K562 (cell line): ENCODE measurements at regions not wholly inside any gene's neighbourhood (a gene's known extent, or its start where the extent isn't known, plus 50 kb on each side); places are given as distances from the start of the nearest gene placed in this dataset.
A peak's percentile ranks its signal among the peaks of the same experiment; 100 is the strongest.

ENCODE experiments used
- JUND ChIP-seq, 2 experiments: IDR thresholded peaks; 2 replicates in 1 of 2; 3 replicates in 1 of 2; pipeline ENCODE4 v1.6.1; 2011; ENCODE audit warnings: borderline replicate concordance in 2 of 2, low read depth in 2 of 2, low read length in 2 of 2, improper control_type of control experiment in 1 of 2, missing biosample characterization in 1 of 2, missing genetic modification characterization in 1 of 2, missing genetic modification reagents in 1 of 2
- MAFK ChIP-seq: IDR thresholded peaks from 2 replicates; pipeline ENCODE4 v1.6.1; 2011; ENCODE audit warnings: low read length, improper control_type of control experiment
- NFE2 ChIP-seq: IDR thresholded peaks from 2 replicates; pipeline ENCODE4 v1.6.1; 2014; ENCODE audit warnings: antibody characterized with exemption, low read depth
- SMAD4 ChIP-seq: fragments of 250-450 bp; sonication (Bioruptor Pico); conservative IDR thresholded peaks from 2 replicates; pipeline ENCODE4 v1.8.0; 2021; ENCODE audit warnings: inconsistent platforms, mild to moderate bottlenecking, moderate library complexity
- SMARCA5 ChIP-seq: fragments of 450-650 bp; IDR thresholded peaks from 2 replicates; pipeline ENCODE4 v1.6.1; 2016
- THRAP3 ChIP-seq: fragments of 450-650 bp; IDR thresholded peaks from 2 replicates; pipeline ENCODE4 v1.6.1; 2016; ENCODE audit warnings: mild to moderate bottlenecking, inconsistent platforms, borderline replicate concordance
- WHSC1 ChIP-seq: IDR thresholded peaks from one replicate; pipeline ENCODE4 v1.6.1; 2012; ENCODE audit warnings: low read length, control low read depth, inconsistent platforms
- ZC3H11A ChIP-seq: IDR thresholded peaks from 2 replicates; pipeline ENCODE4 v1.6.1; 2012; ENCODE audit warnings: low read depth, low read length, improper control_type of control experiment
- ZNF253 ChIP-seq: fragments of 250-450 bp; sonication (Bioruptor Pico); conservative IDR thresholded peaks from 2 replicates; pipeline ENCODE4 v1.6.1; 2021; ENCODE audit warnings: mild to moderate bottlenecking
- ZNF316 ChIP-seq: fragments of 450-650 bp; IDR thresholded peaks from 2 replicates; pipeline ENCODE4 v1.6.1; 2016
- ZNF77 ChIP-seq: fragments of 250-450 bp; sonication (Bioruptor Pico); IDR thresholded peaks from 2 replicates; pipeline ENCODE4 v1.5.0; 2020
- TF ChIP-seq, protein P1 (sequence below): fragments of 450-650 bp; IDR thresholded peaks from 2 replicates; pipeline ENCODE4 v1.6.1; 2018; ENCODE audit warnings: mild to moderate bottlenecking, low read depth; ENCODE audit not compliant: partially characterized antibody
- TF ChIP-seq, protein P2 (sequence below): fragments of 250-450 bp; sonication (Bioruptor Pico); IDR thresholded peaks from 2 replicates; pipeline ENCODE4 v1.8.0; 2022; ENCODE audit warnings: moderate library complexity, mild to moderate bottlenecking, inconsistent platforms
- TF ChIP-seq, protein P3 (sequence below): fragments of 450-650 bp; IDR thresholded peaks from 2 replicates; pipeline ENCODE4 v1.6.1; 2016; ENCODE audit warnings: mild to moderate bottlenecking, moderate library complexity
- TF ChIP-seq, protein P4 (sequence below): sonication (generic); IDR thresholded peaks from 2 replicates; pipeline ENCODE4 v1.6.1; 2016

DNA sequence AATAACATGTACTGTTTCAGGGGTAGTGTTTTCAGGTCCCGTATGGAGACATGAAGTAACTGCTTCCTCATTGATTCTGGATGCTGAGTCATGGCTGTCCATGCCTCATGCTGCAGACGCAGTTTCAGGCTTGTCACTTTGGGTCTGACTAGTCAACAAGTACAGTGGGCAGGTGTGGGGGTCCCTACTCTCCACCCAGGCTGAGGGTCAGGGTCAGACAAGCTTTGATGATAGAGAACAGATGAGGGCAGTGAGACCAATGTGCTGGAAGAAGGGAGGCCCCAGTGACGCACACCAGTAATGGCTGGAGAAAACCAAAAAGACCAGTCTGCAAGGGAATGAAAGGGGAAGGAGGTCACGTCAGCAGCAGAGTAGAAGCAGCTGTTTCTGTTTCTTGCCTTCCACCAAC, 80.0 kb upstream of the NFIL3 start (continued):
- TF ChIP-seq, protein P1, sequence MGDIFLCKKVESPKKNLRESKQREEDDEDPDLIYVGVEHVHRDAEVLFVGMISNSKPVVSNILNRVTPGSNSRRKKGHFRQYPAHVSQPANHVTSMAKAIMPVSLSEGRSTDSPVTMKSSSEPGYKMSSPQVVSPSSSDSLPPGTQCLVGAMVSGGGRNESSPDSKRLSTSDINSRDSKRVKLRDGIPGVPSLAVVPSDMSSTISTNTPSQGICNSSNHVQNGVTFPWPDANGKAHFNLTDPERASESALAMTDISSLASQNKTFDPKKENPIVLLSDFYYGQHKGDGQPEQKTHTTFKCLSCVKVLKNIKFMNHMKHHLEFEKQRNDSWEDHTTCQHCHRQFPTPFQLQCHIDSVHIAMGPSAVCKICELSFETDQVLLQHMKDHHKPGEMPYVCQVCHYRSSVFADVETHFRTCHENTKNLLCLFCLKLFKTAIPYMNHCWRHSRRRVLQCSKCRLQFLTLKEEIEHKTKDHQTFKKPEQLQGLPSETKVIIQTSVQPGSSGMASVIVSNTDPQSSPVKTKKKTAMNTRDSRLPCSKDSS: no peak
- TF ChIP-seq WHSC1: no peak
- no peak for TF ChIP-seq THRAP3
- no peak for TF ChIP-seq ZC3H11A
- no peak for TF ChIP-seq SMARCA5
- no peak for TF ChIP-seq JUND (IDR thresholded peaks at IDR 0.05; ENCODE audit: borderline replicate concordance, low read depth, low read length)
- peak; percentile 52; the same call in 2 of the 3 replicates for TF ChIP-seq JUND (tag; IDR thresholded peaks at IDR 0.05; ENCODE audit: borderline replicate concordance, low read depth, low read length)
- peak; percentile 87 for TF ChIP-seq ZNF316
- peak; percentile 89 for TF ChIP-seq MAFK
- TF ChIP-seq, protein P2, sequence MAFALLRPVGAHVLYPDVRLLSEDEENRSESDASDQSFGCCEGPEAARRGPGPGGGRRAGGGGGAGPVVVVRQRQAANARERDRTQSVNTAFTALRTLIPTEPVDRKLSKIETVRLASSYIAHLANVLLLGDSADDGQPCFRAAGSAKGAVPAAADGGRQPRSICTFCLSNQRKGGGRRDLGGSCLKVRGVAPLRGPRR (CRISPR knock-in tag): no peak
- TF ChIP-seq NFE2: peak; percentile 93
- no peak for TF ChIP-seq ZNF253 (CRISPR knock-in tag)
- TF ChIP-seq, protein P3, sequence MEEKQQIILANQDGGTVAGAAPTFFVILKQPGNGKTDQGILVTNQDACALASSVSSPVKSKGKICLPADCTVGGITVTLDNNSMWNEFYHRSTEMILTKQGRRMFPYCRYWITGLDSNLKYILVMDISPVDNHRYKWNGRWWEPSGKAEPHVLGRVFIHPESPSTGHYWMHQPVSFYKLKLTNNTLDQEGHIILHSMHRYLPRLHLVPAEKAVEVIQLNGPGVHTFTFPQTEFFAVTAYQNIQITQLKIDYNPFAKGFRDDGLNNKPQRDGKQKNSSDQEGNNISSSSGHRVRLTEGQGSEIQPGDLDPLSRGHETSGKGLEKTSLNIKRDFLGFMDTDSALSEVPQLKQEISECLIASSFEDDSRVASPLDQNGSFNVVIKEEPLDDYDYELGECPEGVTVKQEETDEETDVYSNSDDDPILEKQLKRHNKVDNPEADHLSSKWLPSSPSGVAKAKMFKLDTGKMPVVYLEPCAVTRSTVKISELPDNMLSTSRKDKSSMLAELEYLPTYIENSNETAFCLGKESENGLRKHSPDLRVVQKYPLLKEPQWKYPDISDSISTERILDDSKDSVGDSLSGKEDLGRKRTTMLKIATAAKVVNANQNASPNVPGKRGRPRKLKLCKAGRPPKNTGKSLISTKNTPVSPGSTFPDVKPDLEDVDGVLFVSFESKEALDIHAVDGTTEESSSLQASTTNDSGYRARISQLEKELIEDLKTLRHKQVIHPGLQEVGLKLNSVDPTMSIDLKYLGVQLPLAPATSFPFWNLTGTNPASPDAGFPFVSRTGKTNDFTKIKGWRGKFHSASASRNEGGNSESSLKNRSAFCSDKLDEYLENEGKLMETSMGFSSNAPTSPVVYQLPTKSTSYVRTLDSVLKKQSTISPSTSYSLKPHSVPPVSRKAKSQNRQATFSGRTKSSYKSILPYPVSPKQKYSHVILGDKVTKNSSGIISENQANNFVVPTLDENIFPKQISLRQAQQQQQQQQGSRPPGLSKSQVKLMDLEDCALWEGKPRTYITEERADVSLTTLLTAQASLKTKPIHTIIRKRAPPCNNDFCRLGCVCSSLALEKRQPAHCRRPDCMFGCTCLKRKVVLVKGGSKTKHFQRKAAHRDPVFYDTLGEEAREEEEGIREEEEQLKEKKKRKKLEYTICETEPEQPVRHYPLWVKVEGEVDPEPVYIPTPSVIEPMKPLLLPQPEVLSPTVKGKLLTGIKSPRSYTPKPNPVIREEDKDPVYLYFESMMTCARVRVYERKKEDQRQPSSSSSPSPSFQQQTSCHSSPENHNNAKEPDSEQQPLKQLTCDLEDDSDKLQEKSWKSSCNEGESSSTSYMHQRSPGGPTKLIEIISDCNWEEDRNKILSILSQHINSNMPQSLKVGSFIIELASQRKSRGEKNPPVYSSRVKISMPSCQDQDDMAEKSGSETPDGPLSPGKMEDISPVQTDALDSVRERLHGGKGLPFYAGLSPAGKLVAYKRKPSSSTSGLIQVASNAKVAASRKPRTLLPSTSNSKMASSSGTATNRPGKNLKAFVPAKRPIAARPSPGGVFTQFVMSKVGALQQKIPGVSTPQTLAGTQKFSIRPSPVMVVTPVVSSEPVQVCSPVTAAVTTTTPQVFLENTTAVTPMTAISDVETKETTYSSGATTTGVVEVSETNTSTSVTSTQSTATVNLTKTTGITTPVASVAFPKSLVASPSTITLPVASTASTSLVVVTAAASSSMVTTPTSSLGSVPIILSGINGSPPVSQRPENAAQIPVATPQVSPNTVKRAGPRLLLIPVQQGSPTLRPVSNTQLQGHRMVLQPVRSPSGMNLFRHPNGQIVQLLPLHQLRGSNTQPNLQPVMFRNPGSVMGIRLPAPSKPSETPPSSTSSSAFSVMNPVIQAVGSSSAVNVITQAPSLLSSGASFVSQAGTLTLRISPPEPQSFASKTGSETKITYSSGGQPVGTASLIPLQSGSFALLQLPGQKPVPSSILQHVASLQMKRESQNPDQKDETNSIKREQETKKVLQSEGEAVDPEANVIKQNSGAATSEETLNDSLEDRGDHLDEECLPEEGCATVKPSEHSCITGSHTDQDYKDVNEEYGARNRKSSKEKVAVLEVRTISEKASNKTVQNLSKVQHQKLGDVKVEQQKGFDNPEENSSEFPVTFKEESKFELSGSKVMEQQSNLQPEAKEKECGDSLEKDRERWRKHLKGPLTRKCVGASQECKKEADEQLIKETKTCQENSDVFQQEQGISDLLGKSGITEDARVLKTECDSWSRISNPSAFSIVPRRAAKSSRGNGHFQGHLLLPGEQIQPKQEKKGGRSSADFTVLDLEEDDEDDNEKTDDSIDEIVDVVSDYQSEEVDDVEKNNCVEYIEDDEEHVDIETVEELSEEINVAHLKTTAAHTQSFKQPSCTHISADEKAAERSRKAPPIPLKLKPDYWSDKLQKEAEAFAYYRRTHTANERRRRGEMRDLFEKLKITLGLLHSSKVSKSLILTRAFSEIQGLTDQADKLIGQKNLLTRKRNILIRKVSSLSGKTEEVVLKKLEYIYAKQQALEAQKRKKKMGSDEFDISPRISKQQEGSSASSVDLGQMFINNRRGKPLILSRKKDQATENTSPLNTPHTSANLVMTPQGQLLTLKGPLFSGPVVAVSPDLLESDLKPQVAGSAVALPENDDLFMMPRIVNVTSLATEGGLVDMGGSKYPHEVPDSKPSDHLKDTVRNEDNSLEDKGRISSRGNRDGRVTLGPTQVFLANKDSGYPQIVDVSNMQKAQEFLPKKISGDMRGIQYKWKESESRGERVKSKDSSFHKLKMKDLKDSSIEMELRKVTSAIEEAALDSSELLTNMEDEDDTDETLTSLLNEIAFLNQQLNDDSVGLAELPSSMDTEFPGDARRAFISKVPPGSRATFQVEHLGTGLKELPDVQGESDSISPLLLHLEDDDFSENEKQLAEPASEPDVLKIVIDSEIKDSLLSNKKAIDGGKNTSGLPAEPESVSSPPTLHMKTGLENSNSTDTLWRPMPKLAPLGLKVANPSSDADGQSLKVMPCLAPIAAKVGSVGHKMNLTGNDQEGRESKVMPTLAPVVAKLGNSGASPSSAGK: peak; percentile 69
- no peak for TF ChIP-seq ZNF77 (CRISPR knock-in tag)
- TF ChIP-seq, protein P4, sequence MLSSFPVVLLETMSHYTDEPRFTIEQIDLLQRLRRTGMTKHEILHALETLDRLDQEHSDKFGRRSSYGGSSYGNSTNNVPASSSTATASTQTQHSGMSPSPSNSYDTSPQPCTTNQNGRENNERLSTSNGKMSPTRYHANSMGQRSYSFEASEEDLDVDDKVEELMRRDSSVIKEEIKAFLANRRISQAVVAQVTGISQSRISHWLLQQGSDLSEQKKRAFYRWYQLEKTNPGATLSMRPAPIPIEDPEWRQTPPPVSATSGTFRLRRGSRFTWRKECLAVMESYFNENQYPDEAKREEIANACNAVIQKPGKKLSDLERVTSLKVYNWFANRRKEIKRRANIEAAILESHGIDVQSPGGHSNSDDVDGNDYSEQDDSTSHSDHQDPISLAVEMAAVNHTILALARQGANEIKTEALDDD: peak; percentile 55
- TF ChIP-seq SMAD4 (CRISPR knock-in tag): peak; percentile 43; the same call in 1 of the 2 replicates
